ENCODE measurements at regions not wholly inside any gene's neighbourhood (a gene's known extent, or its start where the extent isn't known, plus 50 kb on each side); places are given as distances from the start of the nearest gene placed in this dataset.

- DNase-seq, result no peak
Observed at GRCh38 chr2:106981491-106981890, 95.5 kb upstream of the ST6GAL2 start.

- DNase-seq, result no peak
Observed at GRCh38 chr2:106982350-106982749, 96.4 kb upstream of the ST6GAL2 start.

GRCh38 chr2:106983305-106983704, 97.3 kb upstream of the ST6GAL2 start:
- no peak for DNase-seq

GRCh38 chr2:106988361-106988760, 102.4 kb upstream of the ST6GAL2 start:
- DNase-seq, result no peak

GRCh38 chr2:106990297-106990696, 104.3 kb upstream of the ST6GAL2 start:
- no peak for DNase-seq

- no peak for DNase-seq
Observed at GRCh38 chr2:106991866-106992265, 105.9 kb upstream of the ST6GAL2 start.

GRCh38 chr2:106995556-106995955, 109.6 kb upstream of the ST6GAL2 start:
- no peak for DNase-seq

GRCh38 chr2:106996171-106996769, 110.3 kb upstream of the ST6GAL2 start:
- peak; percentile 59 for DNase-seq

- DNase-seq, result no peak
Observed at GRCh38 chr2:106997204-106997603, 111.2 kb upstream of the ST6GAL2 start.

GRCh38 chr2:107001062-107001461, 115.1 kb upstream of the ST6GAL2 start:
- no peak for DNase-seq

GRCh38 chr2:107001551-107001950, 115.6 kb upstream of the ST6GAL2 start:
- DNase-seq, result no peak

GRCh38 chr2:107001964-107002696, 116.2 kb upstream of the ST6GAL2 start:
- no peak for DNase-seq

- DNase-seq, result no peak
Observed at GRCh38 chr2:107002735-107003134, 116.8 kb upstream of the ST6GAL2 start.

- no peak for DNase-seq
Observed at GRCh38 chr2:107005853-107006252, 119.9 kb upstream of the ST6GAL2 start.

- DNase-seq, result no peak
Observed at GRCh38 chr2:107006836-107007235, 120.9 kb upstream of the ST6GAL2 start.

GRCh38 chr2:107007927-107008326, 122.0 kb upstream of the ST6GAL2 start:
- no peak for DNase-seq

GRCh38 chr2:107008843-107009242, 122.9 kb upstream of the ST6GAL2 start:
- DNase-seq, result no peak

- no peak for DNase-seq
Observed at GRCh38 chr2:107009275-107009674, 123.3 kb upstream of the ST6GAL2 start.

- no peak for DNase-seq
Observed at GRCh38 chr2:107012714-107013306, 126.8 kb upstream of the ST6GAL2 start.

- no peak for DNase-seq
Observed at GRCh38 chr2:107013884-107014283, 127.9 kb upstream of the ST6GAL2 start.

GRCh38 chr2:107018366-107018765, 132.4 kb upstream of the ST6GAL2 start:
- no peak for DNase-seq

- DNase-seq, result no peak
Observed at GRCh38 chr2:107020392-107020791, 134.4 kb upstream of the ST6GAL2 start.

GRCh38 chr2:107024269-107024668, 138.3 kb upstream of the ST6GAL2 start:
- no peak for DNase-seq

GRCh38 chr2:107025291-107025857, 139.4 kb upstream of the ST6GAL2 start:
- no peak for DNase-seq

Data from COR-L47 (cell line).